GM21423 (cell line): ENCODE measurements at regions not wholly inside any gene's neighbourhood (a gene's known extent, or its start where the extent isn't known, plus 50 kb on each side); places are given as distances from the start of the nearest gene placed in this dataset.

Source experiments
- ATAC-seq: cut with Tn5 transposase; IDR thresholded peaks from one replicate; pipeline ENCODE4 v1.9.1; 2021; ENCODE audit warnings: mild to moderate bottlenecking, moderate library complexity; ENCODE audit not compliant: unreplicated experiment

- no peak for ATAC-seq
Observed at GRCh38 chrX:88397551-88397950, 349.5 kb upstream of the CPXCR1 start.

DNA sequence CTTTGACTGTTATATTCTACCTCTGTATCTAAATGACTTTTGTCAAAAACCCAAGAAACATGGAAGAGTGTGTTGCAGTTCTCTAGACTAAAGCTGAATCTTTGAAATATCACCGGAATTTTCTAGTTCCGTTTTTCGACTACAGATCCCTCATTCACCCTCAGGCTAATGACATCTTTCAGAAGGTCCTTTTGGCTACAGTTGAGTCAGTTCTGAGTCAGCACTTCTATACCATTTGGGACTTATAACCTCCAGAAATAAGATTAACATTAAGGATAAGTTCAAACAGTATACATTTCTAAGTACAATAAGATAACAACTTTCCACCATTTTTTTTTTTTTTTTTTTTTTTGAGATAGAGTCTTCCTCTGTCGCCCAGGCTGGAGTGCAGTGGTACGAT, 331.0 kb upstream of the CPXCR1 start:
- ATAC-seq, result no peak

GRCh38 chrX:88416965-88417364, 330.1 kb upstream of the CPXCR1 start:
- no peak for ATAC-seq

DNA sequence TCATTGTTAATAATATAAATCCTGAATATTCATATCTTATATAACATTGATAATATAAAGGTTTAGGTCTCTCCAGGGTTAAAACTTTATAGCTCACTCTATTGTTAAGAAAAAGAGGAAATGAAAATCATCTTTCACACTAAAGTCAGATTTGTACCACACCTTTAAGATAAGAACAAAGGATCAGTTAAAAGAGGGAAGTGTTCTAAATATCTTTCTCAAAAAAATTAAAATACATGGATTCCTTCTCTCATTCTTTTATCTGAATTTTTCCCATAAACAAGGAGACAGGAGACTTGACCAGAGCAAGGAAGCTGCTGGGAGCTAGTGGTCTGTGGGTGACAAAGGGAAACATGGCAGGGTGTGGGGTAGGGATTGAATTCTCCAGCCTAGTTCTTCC, 323.0 kb upstream of the CPXCR1 start:
- ATAC-seq, result no peak

- no peak for ATAC-seq
Observed at GRCh38 chrX:88424541-88424940, 322.5 kb upstream of the CPXCR1 start.

- ATAC-seq, result no peak
Observed at GRCh38 chrX:88425739-88426138, 321.3 kb upstream of the CPXCR1 start.

DNA sequence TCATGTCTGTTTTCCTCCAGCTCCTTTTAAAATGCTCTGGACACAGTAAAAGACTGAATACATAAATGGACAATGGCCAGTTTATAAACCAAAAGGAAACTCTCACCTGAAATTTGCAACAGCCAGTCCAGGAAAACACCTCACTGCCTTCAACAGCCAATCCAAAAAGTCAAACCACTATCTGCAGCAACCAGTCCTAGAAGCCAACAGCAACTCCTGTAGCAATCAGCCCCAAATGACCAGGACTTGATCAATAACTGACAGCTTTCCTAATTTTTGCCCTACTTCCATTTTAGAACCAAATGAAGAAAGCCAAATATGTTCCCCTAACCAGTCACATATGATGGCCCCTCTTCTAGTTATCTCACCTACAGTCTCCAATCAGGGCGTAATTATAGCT, 309.5 kb upstream of the CPXCR1 start:
- ATAC-seq, result no peak

DNA sequence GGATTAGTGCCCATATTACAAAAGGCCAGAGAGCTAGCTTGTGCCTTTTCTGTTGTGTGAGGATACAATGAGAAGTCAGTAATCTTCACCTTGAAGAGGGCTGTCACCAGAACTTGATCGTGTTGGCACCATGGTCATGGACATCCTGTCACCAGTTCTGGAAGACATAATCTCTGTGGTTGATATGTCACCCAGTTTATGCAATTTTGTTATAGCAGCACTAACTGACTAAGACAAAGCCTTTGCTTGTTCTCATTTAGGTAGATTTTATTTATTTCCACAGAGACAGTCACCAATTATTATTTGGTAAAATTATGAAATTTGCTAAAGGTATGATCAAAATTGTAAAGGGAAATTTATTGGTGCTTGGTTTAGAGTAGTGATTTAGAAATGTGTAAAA, 308.8 kb upstream of the CPXCR1 start:
- no peak for ATAC-seq

DNA sequence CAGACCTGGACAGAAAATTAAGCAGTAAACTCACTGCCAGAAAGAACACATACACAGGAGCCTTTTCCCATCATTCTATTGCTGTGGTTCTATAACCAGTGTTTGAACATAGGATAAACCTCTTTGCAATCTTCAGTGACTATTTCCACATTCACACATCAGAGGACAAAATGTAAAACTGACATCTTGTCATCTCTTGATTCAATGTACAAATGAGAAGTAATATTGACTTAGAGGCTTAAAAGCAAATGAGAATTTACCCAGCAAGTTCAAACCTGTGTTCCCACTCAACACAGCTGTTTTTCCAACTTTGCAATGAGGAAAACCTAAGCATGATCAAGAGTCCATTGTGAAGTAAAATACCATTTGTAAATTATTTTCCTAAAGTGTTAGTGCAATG, 307.1 kb upstream of the CPXCR1 start:
- no peak for ATAC-seq
